HFFc6 (cell line): ENCODE measurements at regions not wholly inside any gene's neighbourhood (a gene's known extent, or its start where the extent isn't known, plus 50 kb on each side); places are given as distances from the start of the nearest gene placed in this dataset.
A peak's percentile ranks its signal among the peaks of the same experiment; 100 is the strongest.

Source experiments
- DNase-seq: peaks from one replicate; pipeline ENCODE4 v3.0.0-alpha.2; 2018
- H3K27ac Mint-ChIP-seq: 2 replicates; pipeline ENCODE4 v1.8.0; 2020; ENCODE audit warnings: mild to moderate bottlenecking, mixed read lengths
- H3K27me3 Mint-ChIP-seq: 2 replicates; pipeline ENCODE4 v1.8.0; 2021; ENCODE audit warnings: mild to moderate bottlenecking, moderate library complexity, mixed read lengths; ENCODE audit not compliant: insufficient read depth
- H3K36me3 Mint-ChIP-seq: 2 replicates; pipeline ENCODE4 v1.8.0; 2021; ENCODE audit warnings: low read depth, mixed read lengths
- H3K4me1 Mint-ChIP-seq: 2 replicates; pipeline ENCODE4 v1.8.0; 2020; ENCODE audit warnings: low read depth, mixed read lengths
- H3K4me3 Mint-ChIP-seq: 2 replicates; pipeline ENCODE4 v1.8.0; 2020; ENCODE audit warnings: mild to moderate bottlenecking, moderate library complexity, mixed read lengths
- H3K9me3 Mint-ChIP-seq: 2 replicates; pipeline ENCODE4 v1.8.0; 2020; ENCODE audit warnings: mild to moderate bottlenecking, mixed read lengths
- CTCF ChIP-seq: fragments of 200-600 bp; sonication (generic); IDR thresholded peaks from 2 replicates; pipeline ENCODE4 v1.5.0; 2021; ENCODE audit warnings: antibody characterized with exemption, mild to moderate bottlenecking

- no peak for TF ChIP-seq CTCF
- Mint-ChIP-seq H3K36me3 (no peaks in the 10 kb centered on the region), H3K4me3 (no peak overlapping the region), H3K27ac (peak overlapping the region; percentile 33), H3K4me1 (peaks cover 55% of the 10 kb centered on the region), H3K9me3 (no peaks in the 10 kb centered on the region), H3K27me3 (no peaks in the 10 kb centered on the region)
- DNase-seq, result no peak
Measured at GRCh38 chrX:13128104-13128503, 83.7 kb upstream of the FAM9C start.

- no peaks in the 10 kb centered on the region for H3K36me3 Mint-ChIP-seq
- H3K4me1 Mint-ChIP-seq, result peaks cover 60% of the 10 kb centered on the region
- H3K27me3 Mint-ChIP-seq, result no peaks in the 10 kb centered on the region
- no peak overlapping the region for H3K27ac Mint-ChIP-seq
- no peak for TF ChIP-seq CTCF
- DNase-seq, result no peak
- H3K4me3 Mint-ChIP-seq, result no peak overlapping the region
- no peaks in the 10 kb centered on the region for H3K9me3 Mint-ChIP-seq
Measured at GRCh38 chrX:13126775-13127174, 82.4 kb upstream of the FAM9C start.

- H3K27ac Mint-ChIP-seq, result no peak overlapping the region
- H3K4me3 Mint-ChIP-seq, result no peak overlapping the region
Measured at GRCh38 chrX:13125188-13125587, 80.8 kb upstream of the FAM9C start.

GRCh38 chrX:13123857-13124345 lies 79.5 kb upstream of the FAM9C start:
- no peak for TF ChIP-seq CTCF
- H3K36me3 Mint-ChIP-seq, result 0 out of 2 replicates have a peak, but pooled peaks cover 3% of the 10 kb centered on the region
- peak; percentile 18 for DNase-seq
- H3K27me3 Mint-ChIP-seq, result no peaks in the 10 kb centered on the region
- H3K4me3 Mint-ChIP-seq, result no peak overlapping the region; the same call in 1 of the 2 replicates
- no peaks in the 10 kb centered on the region for H3K9me3 Mint-ChIP-seq
- H3K27ac Mint-ChIP-seq, result peak overlapping the region; percentile 65
- H3K4me1 Mint-ChIP-seq, result peaks cover 77% of the 10 kb centered on the region

More at GRCh38 chrX:13125188-13125587, 80.8 kb upstream of the FAM9C start:
- Mint-ChIP-seq H3K4me1 (peaks cover 64% of the 10 kb centered on the region), H3K9me3 (no peaks in the 10 kb centered on the region), H3K36me3 (no peaks in the 10 kb centered on the region), H3K27me3 (no peaks in the 10 kb centered on the region)
- TF ChIP-seq CTCF, result no peak
- no peak for DNase-seq

- no peaks in the 10 kb centered on the region for H3K27me3 Mint-ChIP-seq
- no peak overlapping the region for H3K4me3 Mint-ChIP-seq
- TF ChIP-seq CTCF, result no peak
- H3K4me1 Mint-ChIP-seq, result peaks cover 76% of the 10 kb centered on the region
- H3K9me3 Mint-ChIP-seq, result no peaks in the 10 kb centered on the region
- no peak for DNase-seq
- 0 out of 2 replicates have a peak, but pooled peaks cover 3% of the 10 kb centered on the region for H3K36me3 Mint-ChIP-seq
- no peak overlapping the region for H3K27ac Mint-ChIP-seq
Measured at GRCh38 chrX:13123247-13123856, 78.9 kb upstream of the FAM9C start.
